GM12865 (cell line): ENCODE measurements at regions not wholly inside any gene's neighbourhood (a gene's known extent, or its start where the extent isn't known, plus 50 kb on each side); places are given as distances from the start of the nearest gene placed in this dataset.

Experiments used
- DNase-seq: peaks from one replicate; pipeline ENCODE4 v3.0.0; 2010; ENCODE audit warnings: low read depth
- H3K4me3 ChIP-seq: 2 replicates; pipeline ENCODE4 v1.5.1; 2011; ENCODE audit warnings: mild to moderate bottlenecking, low read depth, low read length, control low read depth
- CTCF ChIP-seq: IDR thresholded peaks from 2 replicates; pipeline ENCODE4 v1.5.1; 2011; ENCODE audit warnings: low read length, control low read depth, low read depth, inconsistent platforms; ENCODE audit not compliant: insufficient read depth; ENCODE audit errors: missing control alignments

GRCh38 chr6:43878823-43879495, 108.9 kb downstream of the VEGFA start:
- no peak overlapping the region for H3K4me3 ChIP-seq
- no peak for TF ChIP-seq CTCF
- no peak for DNase-seq

- no peak overlapping the region for H3K4me3 ChIP-seq
- no peak for TF ChIP-seq CTCF
- DNase-seq = no peak
These were observed 108.2 kb downstream of the VEGFA start for GRCh38 chr6:43878127-43878634.

GRCh38 chr6:43877463-43878126, 107.6 kb downstream of the VEGFA start:
- TF ChIP-seq CTCF = no peak
- no peak overlapping the region for H3K4me3 ChIP-seq
- DNase-seq = no peak

GRCh38 chr6:43877036-43877435, 107.0 kb downstream of the VEGFA start:
- no peak for TF ChIP-seq CTCF
- DNase-seq = no peak
- H3K4me3 ChIP-seq = no peak overlapping the region

GRCh38 chr6:43876602-43877001, 106.6 kb downstream of the VEGFA start:
- no peak overlapping the region for H3K4me3 ChIP-seq
- DNase-seq = no peak
- no peak for TF ChIP-seq CTCF

- DNase-seq = no peak
- no peak overlapping the region for H3K4me3 ChIP-seq
- TF ChIP-seq CTCF = no peak
These were observed 106.0 kb downstream of the VEGFA start for GRCh38 chr6:43875849-43876572.
